GM12878 (cell line): ENCODE measurements at regions not wholly inside any gene's neighbourhood (a gene's known extent, or its start where the extent isn't known, plus 50 kb on each side); places are given as distances from the start of the nearest gene placed in this dataset.

Experiments
- ATAC-seq: fragments of 200-7000 bp; cut with Tn5 transposase; 3 replicates; pipeline ENCODE4 v1.9.1; 2020; ENCODE audit warnings: mild to moderate bottlenecking, moderate library complexity
- BruUV-seq: library from RNA; stranded (reverse); fragments of 400-500 nt; replicated peaks from 2 replicates; lab custom pipeline; 2021; lab: Mats Ljungman, UMichigan
- CTCF ChIA-PET: fragments of 300-600 bp; sonication (Branson Sonifier 250); formaldehyde crosslinking; extraction: SDS; loops from one replicate; lab custom pipeline; 2021; ENCODE audit warnings: inconsistent platforms; lab: Yijun Ruan, JAX
- POLR2A ChIA-PET: fragments of 350-600 bp; formaldehyde crosslinking; extraction: SDS; loops from one replicate; lab custom pipeline; 2021; ENCODE audit warnings: inconsistent platforms; lab: Charles Lee
- RAD21 ChIA-PET: fragments of 300-600 bp; sonication (Branson Sonifier 250); formaldehyde crosslinking; loops from one replicate; lab custom pipeline; 2023; ENCODE audit warnings: antibody characterized with exemption; ENCODE audit not compliant: unreplicated experiment; lab: Charles Lee
- SMC1A ChIA-PET: fragments of 300-600 bp; sonication (Branson Sonifier 250); formaldehyde crosslinking; loops from one replicate; lab custom pipeline; 2023; ENCODE audit not compliant: unreplicated experiment, uncharacterized antibody; lab: Charles Lee
- DNase-seq: peaks from one replicate; pipeline ENCODE4 v3.0.0-alpha.2; 2011; ENCODE audit warnings: low read depth, low spot score
- FAIRE-seq: peaks from 3 replicates; lab custom pipeline; 2011; peaks lifted over from hg19 to GRCh38; lab: Jason Lieb, UNC
- H2AFZ ChIP-seq: 2 replicates; pipeline ENCODE4 v1.6.0; 2011; ENCODE audit warnings: low read depth, low read length, control low read depth; ENCODE audit not compliant: control insufficient read depth
- H3K27ac ChIP-seq: 2 replicates; pipeline ENCODE4 v1.5.1; 2011; ENCODE audit warnings: control low read depth; ENCODE audit not compliant: control insufficient read depth, insufficient read depth
- H3K27me3 ChIP-seq, 2 experiments: replicated peaks in 1 of 2; 2 replicates each; pipeline versions ENCODE4 v1.6.0 to v1.6.1; 2011; ENCODE audit warnings: low read length in 1 of 2; ENCODE audit not compliant: control insufficient read depth in 2 of 2, insufficient read depth in 2 of 2
- H3K36me3 ChIP-seq, 2 experiments: 2 replicates each; pipeline ENCODE4 v1.5.1; 2011; ENCODE audit warnings: low read length in 1 of 2; ENCODE audit not compliant: control insufficient read depth in 2 of 2, insufficient read depth in 2 of 2
- H3K4me1 ChIP-seq: 2 replicates; pipeline ENCODE4 v1.6.1; 2011; ENCODE audit warnings: mild to moderate bottlenecking, low read length, moderate library complexity, mixed read lengths; ENCODE audit not compliant: control insufficient read depth, insufficient read depth
- H3K4me2 ChIP-seq: 2 replicates; pipeline ENCODE4 v1.6.0; 2011; ENCODE audit warnings: control low read depth; ENCODE audit not compliant: control insufficient read depth, insufficient read depth
- H3K4me3 ChIP-seq: fragments of 200-600 bp; sonication (generic); 2 replicates; pipeline ENCODE4 v1.5.1; 2016
- H3K79me2 ChIP-seq: 2 replicates; pipeline ENCODE4 v1.6.0; 2011; ENCODE audit warnings: low read length; ENCODE audit not compliant: control insufficient read depth, insufficient read depth
- H3K9ac ChIP-seq: 2 replicates; pipeline ENCODE4 v1.8.0; 2011; ENCODE audit warnings: low read length, control low read depth, mixed read lengths; ENCODE audit not compliant: control insufficient read depth, insufficient read depth
- H3K9me3 ChIP-seq: replicated peaks from 3 replicates; pipeline ENCODE4 v1.5.1; 2011; ENCODE audit warnings: mild to moderate bottlenecking, low read length; ENCODE audit not compliant: control insufficient read depth, insufficient read depth
- H4K20me1 ChIP-seq: 2 replicates; pipeline ENCODE4 v1.6.0; 2011; ENCODE audit not compliant: control insufficient read depth, insufficient read depth
- BRCA1 ChIP-seq: IDR thresholded peaks from 2 replicates; pipeline ENCODE4 v1.6.1; 2011; ENCODE audit warnings: low read depth, low read length, improper control_type of control experiment
- EP300 ChIP-seq, 2 experiments: fragments of 150-350 bp in 1 of 2; IDR thresholded peaks; 2 replicates each; pipeline ENCODE4 v1.6.1; 2011 to 2012; ENCODE audit warnings: low read depth in 2 of 2, low read length in 2 of 2, borderline replicate concordance in 1 of 2, improper control_type of control experiment in 1 of 2, inconsistent platforms in 1 of 2; ENCODE audit not compliant: control insufficient read depth in 1 of 2
- IKZF1 ChIP-seq: fragments of 450-650 bp; conservative IDR thresholded peaks from 2 replicates; pipeline ENCODE4 v1.6.1; 2017; ENCODE audit warnings: antibody characterized with exemption, mild to moderate bottlenecking
- POLR2AphosphoS2 ChIP-seq: IDR thresholded peaks from 2 replicates; pipeline ENCODE4 v1.6.1; 2011; ENCODE audit warnings: low read depth, mild to moderate bottlenecking, low read length, improper control_type of control experiment, moderate library complexity
- TCF12 ChIP-seq: IDR thresholded peaks from 2 replicates; pipeline ENCODE4 v1.6.1; 2011; ENCODE audit warnings: low read depth, mild to moderate bottlenecking, low read length
- ZBED1 ChIP-seq: IDR thresholded peaks from 2 replicates; pipeline ENCODE4 v1.6.1; 2016; ENCODE audit warnings: borderline replicate concordance
- ZNF217 ChIP-seq: fragments of 450-650 bp; IDR thresholded peaks from 2 replicates; pipeline ENCODE4 v1.6.1; 2017; ENCODE audit warnings: antibody characterized with exemption, mild to moderate bottlenecking
- ZNF274 ChIP-seq: IDR thresholded peaks from one replicate; pipeline ENCODE4 v1.8.0; 2011; ENCODE audit not compliant: insufficient read length, insufficient read depth
- ZNF622 ChIP-seq: fragments of 450-650 bp; IDR thresholded peaks from 2 replicates; pipeline ENCODE4 v1.6.1; 2017; ENCODE audit warnings: mild to moderate bottlenecking, inconsistent platforms
- WGBS: methylation state at CpG from one replicate; pipeline ENCODE4 v1.1.6; 2016; ENCODE audit warnings: low lambda C conversion rate; ENCODE audit not compliant: insufficient replicate concordance, insufficient coverage; ENCODE audit errors: missing lambda C conversion rate; 5-methylcytosine and 5-hydroxymethylcytosine counted together
- in situ Hi-C: fragments of 300-500 bp; cut with MboI; formaldehyde crosslinking; loops from 9 replicates; pipeline ENCODE4 v1.14.3; 2018; ENCODE audit warnings: mixed read lengths
- intact Hi-C: fragments of 100-400 bp; cut with micrococcal nuclease; formaldehyde crosslinking; loops from one replicate; pipeline ENCODE4 v1.14.2; 2022; ENCODE audit not compliant: unreplicated experiment
- TF ChIP-seq, protein P1 (sequence below): fragments of 450-650 bp; IDR thresholded peaks from 2 replicates; pipeline ENCODE4 v1.6.1; 2017; ENCODE audit warnings: mild to moderate bottlenecking, low read depth, inconsistent platforms; ENCODE audit not compliant: poor library complexity, severe bottlenecking

DNA sequence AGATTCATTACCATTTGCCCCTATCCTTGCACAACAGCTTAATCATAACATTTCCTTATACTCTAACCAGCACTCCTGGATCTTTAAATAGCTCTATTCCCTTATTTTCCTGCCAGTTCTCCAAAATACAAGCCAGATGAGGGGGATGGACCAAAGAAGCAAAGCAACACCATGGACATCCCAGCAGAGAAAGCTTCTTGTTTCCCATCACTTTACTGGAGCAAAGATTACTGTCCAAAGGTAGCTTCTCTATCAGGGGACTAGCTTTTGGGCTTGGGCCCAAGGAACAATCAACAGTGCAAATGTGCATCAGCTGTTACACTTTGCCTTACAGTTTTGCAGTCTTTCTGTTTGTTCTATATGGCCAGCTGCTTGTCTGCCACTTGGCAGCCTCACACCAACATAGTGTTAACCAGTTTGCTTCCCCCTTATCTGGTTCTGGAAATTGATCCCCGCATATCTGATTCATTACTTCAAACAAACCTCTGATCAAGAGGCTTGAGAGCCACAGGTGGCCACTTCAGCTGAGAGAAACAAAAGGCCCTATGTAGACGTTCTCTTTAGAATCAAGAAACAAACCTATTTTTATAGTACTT is 814.3 kb downstream of the METTL15 start:
- Histone ChIP-seq H3K79me2 (no peaks in the 10 kb centered on the region), H3K9me3 (no peaks in the 10 kb centered on the region), H3K27ac (no peak overlapping the region), H3K9ac (no peak overlapping the region), H3K4me2 (no peak overlapping the region), H3K4me3 (no peak overlapping the region), H2AFZ (no peak overlapping the region), H3K27me3 (no peaks in the 10 kb centered on the region), H4K20me1 (no peaks in the 10 kb centered on the region), H3K4me1 (no peaks in the 10 kb centered on the region), H3K36me3 (no peaks in the 10 kb centered on the region)
- in situ Hi-C loops (no loop called here), intact Hi-C loops (no loop called here)
- WGBS = 0% methylated on average over 2 of the region's 2 CpGs
- ChIA-PET POLR2A (no interaction called here), RAD21 (no interaction called here), SMC1A (interaction anchor here (1.0 kb wide), 1 partner anchor 10 kb away, joined by 3 read pairs; no protein-coding TSS in a partner anchor), CTCF (no interaction called here)
- no peak for DNase-seq
- BruUV-seq = no TSS peak
- ATAC-seq = no peak
- TF ChIP-seq TCF12 = no peak
- no peak for TF ChIP-seq ZBED1
- FAIRE-seq = no peak

DNA sequence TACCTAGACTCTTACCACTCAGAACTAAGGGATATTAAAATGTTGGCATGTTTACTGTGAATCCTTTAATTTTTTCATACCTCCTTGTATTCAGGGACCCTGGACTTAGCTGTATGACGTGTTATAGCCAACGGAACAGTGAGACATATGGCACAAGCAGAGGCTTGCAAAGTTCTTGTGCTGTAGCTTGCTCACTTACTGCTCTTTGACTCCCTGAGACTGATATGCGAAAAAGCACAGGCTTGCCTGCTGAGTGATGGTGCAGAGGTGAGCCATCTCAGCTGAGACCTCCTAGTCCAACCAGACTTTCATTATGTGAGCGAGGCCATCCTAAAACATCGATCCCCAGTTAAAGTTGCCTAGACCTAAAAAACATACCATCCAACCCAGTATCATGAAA is 811.0 kb downstream of the METTL15 start:
- ChIA-PET SMC1A (interaction anchor here (1.5 kb wide), 1 partner anchor 9 kb away, joined by 3 read pairs; no protein-coding TSS in a partner anchor), CTCF (interaction anchor here (0.6 kb wide), 1 partner anchor 410 kb away, joined by 3 read pairs; no protein-coding TSS in a partner anchor), RAD21 (no interaction called here), POLR2A (no interaction called here)
- FAIRE-seq (no peak), ATAC-seq (no peak), DNase-seq (no peak)
- intact Hi-C loops = no loop called here
- TF ChIP-seq BRCA1 (no peak), TCF12 (no peak), ZNF622 (no peak), ZNF217 (no peak), POLR2AphosphoS2 (no peak), EP300 (IDR thresholded peaks at IDR 0.05; ENCODE audit: borderline replicate concordance in 1 of 2, control insufficient read depth in 1 of 2, low read depth in 2 of 2, low read length in 2 of 2) (no peak), IKZF1 (no peak), ZNF274 (no peak)
- TF ChIP-seq, protein P1, sequence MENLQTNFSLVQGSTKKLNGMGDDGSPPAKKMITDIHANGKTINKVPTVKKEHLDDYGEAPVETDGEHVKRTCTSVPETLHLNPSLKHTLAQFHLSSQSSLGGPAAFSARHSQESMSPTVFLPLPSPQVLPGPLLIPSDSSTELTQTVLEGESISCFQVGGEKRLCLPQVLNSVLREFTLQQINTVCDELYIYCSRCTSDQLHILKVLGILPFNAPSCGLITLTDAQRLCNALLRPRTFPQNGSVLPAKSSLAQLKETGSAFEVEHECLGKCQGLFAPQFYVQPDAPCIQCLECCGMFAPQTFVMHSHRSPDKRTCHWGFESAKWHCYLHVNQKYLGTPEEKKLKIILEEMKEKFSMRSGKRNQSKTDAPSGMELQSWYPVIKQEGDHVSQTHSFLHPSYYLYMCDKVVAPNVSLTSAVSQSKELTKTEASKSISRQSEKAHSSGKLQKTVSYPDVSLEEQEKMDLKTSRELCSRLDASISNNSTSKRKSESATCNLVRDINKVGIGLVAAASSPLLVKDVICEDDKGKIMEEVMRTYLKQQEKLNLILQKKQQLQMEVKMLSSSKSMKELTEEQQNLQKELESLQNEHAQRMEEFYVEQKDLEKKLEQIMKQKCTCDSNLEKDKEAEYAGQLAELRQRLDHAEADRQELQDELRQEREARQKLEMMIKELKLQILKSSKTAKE = no peak
- H3K27ac ChIP-seq = no peak overlapping the region
- H3K36me3 ChIP-seq = no peaks in the 10 kb centered on the region
- no TSS peak for BruUV-seq
- in situ Hi-C loops = no loop called here
- H2AFZ ChIP-seq = no peak overlapping the region
- WGBS = 27% methylated on average over 5 of the region's 5 CpGs
- H3K79me2 ChIP-seq = no peaks in the 10 kb centered on the region
- H3K27me3 ChIP-seq = no peaks in the 10 kb centered on the region
- no peak overlapping the region for H3K4me3 ChIP-seq
- no peak overlapping the region for H3K9ac ChIP-seq
- no peaks in the 10 kb centered on the region for H4K20me1 ChIP-seq
- H3K4me2 ChIP-seq = no peak overlapping the region
- no peaks in the 10 kb centered on the region for H3K4me1 ChIP-seq
- no peaks in the 10 kb centered on the region for H3K9me3 ChIP-seq
